SK-N-SH treated with all-trans-retinoic acid at 6 μM for 48 hours (cell line): ENCODE measurements at regions not wholly inside any gene's neighbourhood (a gene's known extent, or its start where the extent isn't known, plus 50 kb on each side); places are given as distances from the start of the nearest gene placed in this dataset.

Experiments used
- ATAC-seq: fragments of 200-7000 bp; cut with Tn5 transposase; 3 replicates; pipeline ENCODE4 v1.9.1; 2020; ENCODE audit warnings: mild to moderate bottlenecking, moderate library complexity
- ARNTL ChIP-seq: fragments of 450-650 bp; formaldehyde crosslinking; IDR thresholded peaks from 2 replicates; pipeline ENCODE4 v1.5.0; 2020; ENCODE audit warnings: low read depth, mild to moderate bottlenecking, moderate library complexity, borderline replicate concordance
- BACH2 ChIP-seq: fragments of 250-450 bp; sonication (Bioruptor Pico); IDR thresholded peaks from 2 replicates; pipeline ENCODE4 v1.9.0; 2021; ENCODE audit warnings: mild to moderate bottlenecking, borderline replicate concordance
- CREB5 ChIP-seq: fragments of 250-450 bp; sonication (Bioruptor Pico); IDR thresholded peaks from 2 replicates; pipeline ENCODE4 v1.5.1; 2020; ENCODE audit warnings: low read depth, mild to moderate bottlenecking, moderate library complexity
- CSDC2 ChIP-seq: fragments of 250-450 bp; sonication (Bioruptor Pico); IDR thresholded peaks from 2 replicates; pipeline ENCODE4 v1.5.0; 2020; ENCODE audit warnings: mild to moderate bottlenecking, moderate library complexity
- CSRNP3 ChIP-seq: fragments of 250-450 bp; sonication (Bioruptor Pico); IDR thresholded peaks from 2 replicates; pipeline ENCODE4 v1.5.1; 2021; ENCODE audit warnings: mild to moderate bottlenecking, moderate library complexity
- ESRRG ChIP-seq: fragments of 250-450 bp; sonication (Bioruptor Pico); IDR thresholded peaks from 2 replicates; pipeline ENCODE4 v1.6.1; 2021; ENCODE audit warnings: mild to moderate bottlenecking
- GLIS3 ChIP-seq: fragments of 250-450 bp; sonication (Bioruptor Pico); IDR thresholded peaks from 2 replicates; pipeline ENCODE4 v1.5.0; 2020; ENCODE audit warnings: mild to moderate bottlenecking, moderate library complexity
- ISL1 ChIP-seq: fragments of 250-450 bp; sonication (Bioruptor Pico); IDR thresholded peaks from 2 replicates; pipeline ENCODE4 v2.1.2; 2022; ENCODE audit warnings: mild to moderate bottlenecking, moderate library complexity
- PATZ1 ChIP-seq: fragments of 250-450 bp; sonication (Bioruptor Pico); IDR thresholded peaks from 2 replicates; pipeline ENCODE4 v1.8.0; 2020; ENCODE audit warnings: mild to moderate bottlenecking, moderate library complexity, borderline replicate concordance
- POU6F1 ChIP-seq: fragments of 250-450 bp; sonication (Bioruptor Pico); IDR thresholded peaks from 2 replicates; pipeline ENCODE4 v1.8.0; 2021; ENCODE audit warnings: low read depth, mild to moderate bottlenecking, moderate library complexity, borderline replicate concordance
- PPARA ChIP-seq: fragments of 250-450 bp; sonication (Bioruptor Pico); IDR thresholded peaks from 2 replicates; pipeline ENCODE4 v1.5.0; 2020; ENCODE audit warnings: mild to moderate bottlenecking, borderline replicate concordance
- RARB ChIP-seq: fragments of 250-450 bp; sonication (Bioruptor Pico); IDR thresholded peaks from 2 replicates; pipeline ENCODE4 v1.8.0; 2021; ENCODE audit warnings: mild to moderate bottlenecking, moderate library complexity
- SNAI2 ChIP-seq: fragments of 250-450 bp; sonication (Bioruptor Pico); IDR thresholded peaks from 2 replicates; pipeline ENCODE4 v1.5.0; 2020; ENCODE audit warnings: mild to moderate bottlenecking, moderate library complexity
- TCF4 ChIP-seq: fragments of 250-450 bp; sonication (Bioruptor Pico); IDR thresholded peaks from 2 replicates; pipeline ENCODE4 v1.8.0; 2021; ENCODE audit warnings: mild to moderate bottlenecking, moderate library complexity, borderline replicate concordance
- TSHZ2 ChIP-seq: fragments of 250-450 bp; sonication (Bioruptor Pico); IDR thresholded peaks from 2 replicates; pipeline ENCODE4 v1.5.0; 2020; ENCODE audit warnings: mild to moderate bottlenecking, moderate library complexity
- ZC3H10 ChIP-seq: fragments of 250-450 bp; sonication (Bioruptor Pico); IDR thresholded peaks from 2 replicates; pipeline ENCODE4 v1.5.1; 2021; ENCODE audit warnings: mild to moderate bottlenecking, moderate library complexity
- ZNF565 ChIP-seq: fragments of 450-650 bp; formaldehyde crosslinking; conservative IDR thresholded peaks from 2 replicates; pipeline ENCODE4 v1.5.0; 2020; ENCODE audit warnings: low read depth, mild to moderate bottlenecking, moderate library complexity
- ZNF8 ChIP-seq: fragments of 450-650 bp; formaldehyde crosslinking; IDR thresholded peaks from 2 replicates; pipeline ENCODE4 v1.5.0; 2020; ENCODE audit warnings: mild to moderate bottlenecking, moderate library complexity

GRCh38 chr2:193590831-193591230, 1396.1 kb upstream of the TMEFF2 start:
- TF ChIP-seq CSDC2 (CRISPR knock-in tag) (no peak), CSRNP3 (CRISPR knock-in tag) (no peak), GLIS3 (no peak), TSHZ2 (CRISPR knock-in tag) (no peak), ISL1 (CRISPR knock-in tag) (no peak), BACH2 (CRISPR knock-in tag) (no peak), TCF4 (CRISPR knock-in tag) (no peak)
- ATAC-seq = no peak

- ATAC-seq = peak; percentile 93
- TF ChIP-seq SNAI2 (CRISPR knock-in tag) (no peak), TCF4 (CRISPR knock-in tag) (no peak), TSHZ2 (CRISPR knock-in tag) (no peak), ESRRG (CRISPR knock-in tag) (no peak), RARB (CRISPR knock-in tag) (no peak), BACH2 (CRISPR knock-in tag) (no peak), CSDC2 (CRISPR knock-in tag) (no peak), PPARA (CRISPR knock-in tag) (no peak), ARNTL (CRISPR knock-in tag) (no peak), PATZ1 (CRISPR knock-in tag) (no peak), CREB5 (CRISPR knock-in tag) (no peak), POU6F1 (CRISPR knock-in tag) (no peak), ZNF8 (CRISPR knock-in tag) (no peak), ISL1 (CRISPR knock-in tag) (no peak), GLIS3 (no peak), ZC3H10 (no peak), ZNF565 (CRISPR knock-in tag) (no peak)
These were observed 1389.8 kb upstream of the TMEFF2 start for GRCh38 chr2:193584522-193584938.
